ENCODE measurements at regions not wholly inside any gene's neighbourhood (a gene's known extent, or its start where the extent isn't known, plus 50 kb on each side); places are given as distances from the start of the nearest gene placed in this dataset.
A peak's percentile ranks its signal among the peaks of the same experiment; 100 is the strongest.

- no peak overlapping the region for H3K27ac ChIP-seq
- DNase-seq (ENCODE audit: low read depth, low spot score): no peak
These were observed 1005.7 kb upstream of the PIK3C3 start for GRCh38 chr18:40949114-40949950.

DNA sequence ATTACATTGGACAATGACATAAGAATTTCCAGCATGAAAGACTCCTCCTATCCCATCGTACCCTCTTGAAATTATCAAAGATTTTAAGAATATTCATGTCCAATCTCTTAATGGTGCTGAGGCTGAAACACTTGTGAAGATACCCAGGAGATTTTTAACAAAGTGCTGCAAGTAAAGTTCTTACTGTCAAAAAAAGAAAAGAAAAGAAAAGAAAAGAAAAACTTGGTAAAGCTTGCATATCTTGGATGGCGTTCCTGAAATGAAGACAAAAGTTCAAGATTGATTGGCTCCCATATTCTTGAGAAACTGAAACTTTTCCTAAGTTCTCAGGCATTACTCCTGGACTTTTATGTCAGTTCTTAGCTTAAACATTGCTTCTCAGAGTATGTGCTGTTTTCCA, 1010.5 kb upstream of the PIK3C3 start:
- DNase-seq (ENCODE audit: low read depth, low spot score): no peak
- H3K27ac ChIP-seq: no peak overlapping the region

- no peak overlapping the region for H3K27ac ChIP-seq
- no peak for DNase-seq (ENCODE audit: low read depth, low spot score)
These were observed 1015.1 kb upstream of the PIK3C3 start for GRCh38 chr18:40939656-40940515.

DNA sequence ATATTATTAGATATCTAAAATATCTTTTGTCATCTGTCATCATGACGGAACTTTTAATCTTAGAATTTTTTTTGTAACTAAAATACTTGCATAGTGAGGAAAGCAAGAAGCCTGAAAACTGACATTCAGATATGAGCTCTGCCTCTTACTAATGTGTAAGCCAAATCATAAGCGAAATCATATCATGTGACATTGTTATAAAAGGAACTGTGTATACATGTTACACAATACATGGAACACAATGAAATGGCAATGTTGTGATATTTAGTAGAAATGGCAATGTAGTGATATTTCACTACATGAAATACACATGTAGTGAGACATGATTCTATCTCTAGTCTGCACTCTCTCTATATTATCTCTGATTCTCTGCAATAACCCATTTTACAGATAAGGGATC, 1016.4 kb upstream of the PIK3C3 start:
- no peak overlapping the region for H3K27ac ChIP-seq
- no peak for DNase-seq (ENCODE audit: low read depth, low spot score)

GRCh38 chr18:40937386-40937785, 1017.6 kb upstream of the PIK3C3 start:
- no peak overlapping the region for H3K27ac ChIP-seq
- DNase-seq (ENCODE audit: low read depth, low spot score): no peak

- H3K27ac ChIP-seq: no peak overlapping the region
- DNase-seq (ENCODE audit: low read depth, low spot score): no peak
These were observed 1019.6 kb upstream of the PIK3C3 start for GRCh38 chr18:40935423-40935822.

GRCh38 chr18:40932862-40933261, 1022.2 kb upstream of the PIK3C3 start:
- no peak for DNase-seq (ENCODE audit: low read depth, low spot score)
- H3K27ac ChIP-seq: no peak overlapping the region

DNA sequence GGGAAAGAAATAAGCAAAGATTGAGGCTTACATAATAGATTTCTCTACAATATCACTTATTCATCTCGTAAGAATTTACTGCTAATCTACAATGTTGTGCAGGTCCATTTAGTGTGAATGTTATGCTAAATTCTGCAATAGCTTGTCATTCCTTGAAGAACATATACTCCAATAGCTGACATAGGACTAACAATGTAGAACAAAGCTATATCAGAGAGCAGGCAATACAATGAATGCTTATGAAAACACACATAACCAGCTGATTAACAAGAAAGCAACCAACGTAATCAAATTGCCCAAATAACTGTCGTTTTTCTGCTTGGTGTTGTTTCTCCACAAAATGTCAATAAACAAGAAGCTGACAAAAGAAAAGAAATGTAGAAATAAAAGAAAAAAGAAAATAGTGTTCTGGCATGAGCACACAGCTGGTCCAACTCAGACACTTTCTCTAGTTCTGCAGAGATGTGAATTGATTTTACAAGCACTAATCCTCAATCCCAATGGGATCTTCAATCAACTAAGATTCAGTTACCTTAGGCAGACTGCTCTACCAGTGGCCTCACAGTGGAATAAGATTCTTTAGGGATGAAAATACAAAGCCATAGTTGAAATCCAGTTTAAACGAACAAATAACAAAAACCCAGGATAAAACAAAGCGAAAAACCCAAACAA, 1024.7 kb upstream of the PIK3C3 start:
- DNase-seq (ENCODE audit: low read depth, low spot score): no peak
- no peak overlapping the region for H3K27ac ChIP-seq

GRCh38 chr18:40929399-40929798, 1025.6 kb upstream of the PIK3C3 start:
- no peak overlapping the region for H3K27ac ChIP-seq
- DNase-seq (ENCODE audit: low read depth, low spot score): no peak

DNA sequence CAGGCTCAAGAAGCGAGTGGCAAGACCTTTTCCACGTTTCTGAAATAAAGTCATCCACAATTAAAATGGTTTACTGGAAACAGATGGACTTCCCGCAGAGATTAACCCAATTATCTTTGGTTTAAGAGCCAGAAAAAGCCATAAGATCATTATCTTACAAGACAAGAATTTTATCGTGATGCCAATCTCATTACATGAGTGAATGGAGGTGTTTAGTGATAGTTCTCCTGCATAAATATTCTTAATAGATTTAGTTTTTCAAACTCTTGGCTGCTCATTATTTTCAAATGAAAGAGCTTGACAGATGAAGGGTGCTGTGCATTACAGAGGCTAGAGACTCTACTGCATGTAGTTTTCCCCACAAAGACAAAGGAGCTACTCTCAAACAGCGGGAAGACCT, 1028.4 kb upstream of the PIK3C3 start:
- no peak for DNase-seq (ENCODE audit: low read depth, low spot score)
- no peak overlapping the region for H3K27ac ChIP-seq

DNA sequence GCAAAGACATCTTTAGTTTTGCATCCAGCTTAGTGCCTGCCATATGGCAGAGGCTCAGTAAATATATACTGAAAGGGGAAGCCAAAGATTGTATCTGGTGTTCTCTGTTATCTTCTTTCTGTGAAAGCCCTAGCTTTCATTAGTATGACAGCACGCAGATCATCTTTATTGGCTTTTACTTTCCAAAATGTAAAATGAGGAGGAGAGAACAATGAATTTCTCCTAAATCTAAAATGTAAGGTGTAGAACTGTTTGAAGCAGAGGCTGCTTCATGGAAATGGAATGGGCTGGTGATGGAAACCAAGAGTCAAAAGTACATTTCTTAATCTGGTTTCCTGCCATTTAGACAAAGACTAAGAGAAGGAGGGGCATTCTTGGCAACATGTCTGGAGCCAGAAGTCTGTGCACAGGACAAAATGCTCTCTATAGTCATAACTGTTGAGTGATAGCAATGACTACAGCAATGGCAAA, 1029.9 kb upstream of the PIK3C3 start:
- H3K27ac ChIP-seq: no peak overlapping the region
- DNase-seq (ENCODE audit: low read depth, low spot score): no peak

DNA sequence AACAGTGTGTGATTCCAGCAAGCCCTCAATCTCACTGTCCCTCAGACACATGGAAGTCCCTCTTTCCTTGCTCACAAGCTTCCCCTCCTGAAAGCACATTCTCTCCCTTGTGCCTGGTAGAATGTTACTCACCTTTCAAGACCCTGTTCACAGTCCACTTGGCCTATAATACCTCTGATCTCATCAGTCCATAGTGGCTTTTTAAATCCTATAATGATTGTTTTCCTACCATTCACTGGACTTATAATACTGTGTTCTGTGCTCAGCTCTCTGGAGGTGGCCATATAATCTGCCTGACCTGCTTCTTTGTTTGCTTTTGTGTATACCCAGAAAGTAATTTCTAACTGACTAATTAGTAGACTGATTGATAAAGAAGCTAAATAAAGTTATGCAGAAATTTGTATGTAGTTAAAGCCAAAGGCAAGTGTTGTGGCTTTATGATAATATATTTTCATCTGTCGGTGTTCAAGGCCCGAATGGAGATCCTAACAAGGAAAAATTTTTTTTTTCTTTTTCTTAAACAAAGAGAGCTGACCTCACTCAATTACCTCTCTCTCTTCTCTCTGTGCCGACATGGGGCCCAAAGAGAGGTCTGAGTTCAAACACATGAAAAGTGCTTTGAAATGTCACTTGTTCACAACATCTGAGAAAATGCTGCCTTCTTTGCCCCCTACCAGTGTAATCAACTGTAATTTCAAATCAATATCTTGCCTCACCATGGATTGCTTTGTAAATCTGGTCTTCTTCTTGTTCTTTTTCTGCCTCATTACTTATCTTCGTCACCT, 1033.0 kb upstream of the PIK3C3 start:
- H3K27ac ChIP-seq: no peak overlapping the region
- no peak for DNase-seq (ENCODE audit: low read depth, low spot score)

DNA sequence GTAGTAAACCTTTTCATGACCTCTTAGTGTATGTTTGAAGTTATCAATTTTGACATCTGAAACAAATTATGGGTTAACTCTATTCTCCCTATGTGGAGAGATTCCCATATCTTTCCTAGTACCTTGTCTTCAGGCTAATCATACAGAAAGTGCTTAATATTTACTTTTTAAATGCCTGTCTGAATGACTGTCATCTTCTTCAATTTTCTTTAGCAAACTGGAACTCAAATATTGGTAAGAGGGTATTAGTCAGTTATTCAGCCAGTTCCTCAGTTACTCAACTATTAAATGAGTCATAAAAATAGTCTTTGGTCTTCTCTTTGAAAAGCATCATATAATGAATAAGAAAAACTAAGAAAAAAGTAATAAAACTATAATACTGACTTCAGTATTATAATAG, 1038.0 kb upstream of the PIK3C3 start:
- H3K27ac ChIP-seq: peak overlapping the region; percentile 52
- no peak for DNase-seq (ENCODE audit: low read depth, low spot score)

DNA sequence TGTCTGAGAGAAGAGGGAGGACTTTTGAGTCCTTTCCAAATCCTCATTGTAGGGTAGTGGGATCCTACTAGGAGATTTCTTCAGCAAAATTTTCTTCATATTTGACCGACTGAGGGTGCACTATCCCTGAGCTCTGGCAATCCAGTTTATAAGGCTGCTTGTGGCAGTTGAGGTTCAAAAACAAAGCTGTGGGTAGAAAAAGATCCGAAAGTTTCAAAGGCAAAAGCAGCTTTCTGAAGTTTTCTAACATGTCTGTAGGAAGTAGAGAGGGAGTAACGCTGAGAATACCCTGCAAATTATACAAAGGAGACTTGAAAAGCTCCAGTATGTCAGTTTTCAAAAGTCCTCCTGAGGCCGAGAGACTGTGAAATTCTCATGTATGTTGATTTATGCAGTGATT, 1039.3 kb upstream of the PIK3C3 start:
- H3K27ac ChIP-seq: no peak overlapping the region
- no peak for DNase-seq (ENCODE audit: low read depth, low spot score)

- DNase-seq (ENCODE audit: low read depth, low spot score): no peak
These were observed 1043.3 kb upstream of the PIK3C3 start for GRCh38 chr18:40911582-40912254.

DNA sequence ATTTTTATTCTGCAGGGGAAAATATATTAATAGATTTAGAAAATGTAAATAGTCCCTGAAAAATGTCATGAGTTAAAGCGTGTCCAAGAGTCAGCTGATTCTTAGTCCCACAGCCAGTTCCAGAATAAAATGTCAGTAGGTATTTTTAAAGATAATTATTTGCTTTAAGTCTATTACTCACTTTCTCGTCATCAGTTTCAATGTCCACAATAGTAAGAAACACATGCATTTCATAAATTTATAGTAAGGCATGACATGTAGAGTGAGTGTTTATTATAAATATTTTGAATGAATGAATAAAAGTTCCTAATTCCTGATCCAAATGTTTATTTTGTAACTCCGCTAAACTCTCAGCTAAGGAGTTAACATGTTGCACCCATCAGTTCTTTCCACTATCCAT, 1044.0 kb upstream of the PIK3C3 start:
- peak overlapping the region; percentile 63 for H3K27ac ChIP-seq
- DNase-seq (ENCODE audit: low read depth, low spot score): no peak

More at GRCh38 chr18:40911582-40912254, 1043.3 kb upstream of the PIK3C3 start:
- H3K27ac ChIP-seq: peak overlapping the region; percentile 63

DNA sequence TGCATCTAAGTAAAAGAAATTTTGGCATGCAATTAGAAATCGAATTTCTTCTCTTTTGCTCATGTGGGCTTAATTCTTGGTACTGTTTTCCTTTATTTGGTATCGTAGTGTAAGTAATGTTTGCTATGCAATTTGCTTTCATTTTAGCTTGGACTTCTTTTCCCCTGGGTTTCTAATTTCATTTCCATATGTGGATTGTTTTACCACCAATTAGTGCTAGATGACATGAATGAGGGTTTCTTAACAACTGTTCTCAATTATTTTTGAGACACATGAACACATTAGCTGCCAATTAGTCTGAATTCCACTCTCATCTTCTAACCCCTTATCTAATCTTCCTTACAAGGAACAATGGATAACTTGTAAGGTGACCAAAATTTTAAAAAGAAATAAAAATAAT, 1047.2 kb upstream of the PIK3C3 start:
- no peak overlapping the region for H3K27ac ChIP-seq
- DNase-seq (ENCODE audit: low read depth, low spot score): no peak

DNA sequence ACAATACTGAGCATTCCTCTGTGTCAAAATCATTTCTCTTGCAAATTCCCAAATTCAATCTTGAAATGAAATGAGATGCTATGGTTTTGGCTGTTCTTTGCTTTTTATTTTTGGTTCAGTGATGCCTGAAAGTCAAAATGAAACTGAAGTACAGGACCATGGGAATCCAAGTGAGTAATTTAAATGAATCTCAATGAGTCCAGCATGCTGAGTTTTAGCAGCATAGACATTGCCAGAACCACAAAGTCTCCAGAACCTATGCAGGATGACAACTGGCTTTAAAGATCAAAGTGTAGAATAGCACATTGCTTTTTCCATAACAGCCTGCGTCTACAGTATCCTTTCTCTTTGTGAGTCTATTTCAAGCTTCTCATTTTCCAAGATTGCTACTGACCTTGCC, 1050.7 kb upstream of the PIK3C3 start:
- no peak for DNase-seq (ENCODE audit: low read depth, low spot score)
- H3K27ac ChIP-seq: no peak overlapping the region

- no peak overlapping the region for H3K27ac ChIP-seq
- DNase-seq (ENCODE audit: low read depth, low spot score): no peak
These were observed 1052.6 kb upstream of the PIK3C3 start for GRCh38 chr18:40902436-40902835.
